ENCODE measurements at regions not wholly inside any gene's neighbourhood (a gene's known extent, or its start where the extent isn't known, plus 50 kb on each side); places are given as distances from the start of the nearest gene placed in this dataset.

DNA sequence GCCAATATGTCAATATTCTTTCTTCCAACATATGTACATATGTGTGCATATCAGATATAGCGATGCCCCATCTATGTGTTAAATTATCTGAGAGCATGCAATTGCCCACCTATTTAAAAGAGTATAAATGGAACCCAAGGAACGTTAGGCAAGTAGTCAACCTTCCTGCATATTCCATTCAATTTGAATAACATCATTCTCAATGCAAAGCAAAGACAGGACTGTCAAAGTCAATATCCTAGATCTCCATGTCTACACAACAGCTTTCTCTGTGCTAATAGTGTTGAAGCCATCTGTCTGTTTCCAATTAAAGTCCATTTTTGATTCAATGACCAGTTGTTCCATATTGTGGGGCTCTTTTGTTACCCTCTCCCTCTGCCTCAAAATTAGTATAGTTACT is 85.3 kb upstream of the COX7C start:
- TF ChIP-seq E2F3 (CRISPR knock-in tag; IDR thresholded peaks at IDR 0.05), result no peak
- TF ChIP-seq RFX5 (IDR thresholded peaks at IDR 0.05; ENCODE audit: low read depth, low read length), result no peak
- TF ChIP-seq, protein P1, sequence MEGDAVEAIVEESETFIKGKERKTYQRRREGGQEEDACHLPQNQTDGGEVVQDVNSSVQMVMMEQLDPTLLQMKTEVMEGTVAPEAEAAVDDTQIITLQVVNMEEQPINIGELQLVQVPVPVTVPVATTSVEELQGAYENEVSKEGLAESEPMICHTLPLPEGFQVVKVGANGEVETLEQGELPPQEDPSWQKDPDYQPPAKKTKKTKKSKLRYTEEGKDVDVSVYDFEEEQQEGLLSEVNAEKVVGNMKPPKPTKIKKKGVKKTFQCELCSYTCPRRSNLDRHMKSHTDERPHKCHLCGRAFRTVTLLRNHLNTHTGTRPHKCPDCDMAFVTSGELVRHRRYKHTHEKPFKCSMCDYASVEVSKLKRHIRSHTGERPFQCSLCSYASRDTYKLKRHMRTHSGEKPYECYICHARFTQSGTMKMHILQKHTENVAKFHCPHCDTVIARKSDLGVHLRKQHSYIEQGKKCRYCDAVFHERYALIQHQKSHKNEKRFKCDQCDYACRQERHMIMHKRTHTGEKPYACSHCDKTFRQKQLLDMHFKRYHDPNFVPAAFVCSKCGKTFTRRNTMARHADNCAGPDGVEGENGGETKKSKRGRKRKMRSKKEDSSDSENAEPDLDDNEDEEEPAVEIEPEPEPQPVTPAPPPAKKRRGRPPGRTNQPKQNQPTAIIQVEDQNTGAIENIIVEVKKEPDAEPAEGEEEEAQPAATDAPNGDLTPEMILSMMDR (IDR thresholded peaks at IDR 0.05 in 2 of 3, conservative IDR thresholded peaks at IDR 0.05 in 1 of 3; ENCODE audit: insufficient read depth in 2 of 3, low read depth in 1 of 3, low read length in 3 of 3), result no peak
- TF ChIP-seq EZH2 (IDR thresholded peaks at IDR 0.05; ENCODE audit: borderline replicate concordance, low read depth, low read length), result no peak
- no peak for TF ChIP-seq POLR2A (conservative IDR thresholded peaks at IDR 0.05)
- TF ChIP-seq MAZ (CRISPR knock-in tag; conservative IDR thresholded peaks at IDR 0.05 in 1 of 2, IDR thresholded peaks at IDR 0.05 in 1 of 2), result no peak
- TF ChIP-seq C11orf30 (IDR thresholded peaks at IDR 0.05; ENCODE audit: low read depth), result no peak
- TF ChIP-seq, protein P2, sequence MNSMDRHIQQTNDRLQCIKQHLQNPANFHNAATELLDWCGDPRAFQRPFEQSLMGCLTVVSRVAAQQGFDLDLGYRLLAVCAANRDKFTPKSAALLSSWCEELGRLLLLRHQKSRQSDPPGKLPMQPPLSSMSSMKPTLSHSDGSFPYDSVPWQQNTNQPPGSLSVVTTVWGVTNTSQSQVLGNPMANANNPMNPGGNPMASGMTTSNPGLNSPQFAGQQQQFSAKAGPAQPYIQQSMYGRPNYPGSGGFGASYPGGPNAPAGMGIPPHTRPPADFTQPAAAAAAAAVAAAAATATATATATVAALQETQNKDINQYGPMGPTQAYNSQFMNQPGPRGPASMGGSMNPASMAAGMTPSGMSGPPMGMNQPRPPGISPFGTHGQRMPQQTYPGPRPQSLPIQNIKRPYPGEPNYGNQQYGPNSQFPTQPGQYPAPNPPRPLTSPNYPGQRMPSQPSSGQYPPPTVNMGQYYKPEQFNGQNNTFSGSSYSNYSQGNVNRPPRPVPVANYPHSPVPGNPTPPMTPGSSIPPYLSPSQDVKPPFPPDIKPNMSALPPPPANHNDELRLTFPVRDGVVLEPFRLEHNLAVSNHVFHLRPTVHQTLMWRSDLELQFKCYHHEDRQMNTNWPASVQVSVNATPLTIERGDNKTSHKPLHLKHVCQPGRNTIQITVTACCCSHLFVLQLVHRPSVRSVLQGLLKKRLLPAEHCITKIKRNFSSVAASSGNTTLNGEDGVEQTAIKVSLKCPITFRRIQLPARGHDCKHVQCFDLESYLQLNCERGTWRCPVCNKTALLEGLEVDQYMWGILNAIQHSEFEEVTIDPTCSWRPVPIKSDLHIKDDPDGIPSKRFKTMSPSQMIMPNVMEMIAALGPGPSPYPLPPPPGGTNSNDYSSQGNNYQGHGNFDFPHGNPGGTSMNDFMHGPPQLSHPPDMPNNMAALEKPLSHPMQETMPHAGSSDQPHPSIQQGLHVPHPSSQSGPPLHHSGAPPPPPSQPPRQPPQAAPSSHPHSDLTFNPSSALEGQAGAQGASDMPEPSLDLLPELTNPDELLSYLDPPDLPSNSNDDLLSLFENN (IDR thresholded peaks at IDR 0.05; ENCODE audit: low read depth in 2 of 2, low read length in 2 of 2), result no peak
- no peak for TF ChIP-seq ZKSCAN1 (IDR thresholded peaks at IDR 0.05; ENCODE audit: low read depth, low read length)
- TF ChIP-seq RAD21 (CRISPR knock-in tag; conservative IDR thresholded peaks at IDR 0.05 in 1 of 2, IDR thresholded peaks at IDR 0.05 in 1 of 2), result no peak
- no peak for TF ChIP-seq NR3C1 (CRISPR knock-in tag; IDR thresholded peaks at IDR 0.05)
- TF ChIP-seq, protein P3, sequence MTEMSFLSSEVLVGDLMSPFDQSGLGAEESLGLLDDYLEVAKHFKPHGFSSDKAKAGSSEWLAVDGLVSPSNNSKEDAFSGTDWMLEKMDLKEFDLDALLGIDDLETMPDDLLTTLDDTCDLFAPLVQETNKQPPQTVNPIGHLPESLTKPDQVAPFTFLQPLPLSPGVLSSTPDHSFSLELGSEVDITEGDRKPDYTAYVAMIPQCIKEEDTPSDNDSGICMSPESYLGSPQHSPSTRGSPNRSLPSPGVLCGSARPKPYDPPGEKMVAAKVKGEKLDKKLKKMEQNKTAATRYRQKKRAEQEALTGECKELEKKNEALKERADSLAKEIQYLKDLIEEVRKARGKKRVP (CRISPR knock-in tag; IDR thresholded peaks at IDR 0.05), result no peak
- no peak for TF ChIP-seq TAF1 (IDR thresholded peaks at IDR 0.05; ENCODE audit: control insufficient read depth, extremely low read depth, insufficient read depth, low read length, severe bottlenecking)
